IMR-90 (cell line): ENCODE measurements at regions not wholly inside any gene's neighbourhood (a gene's known extent, or its start where the extent isn't known, plus 50 kb on each side); places are given as distances from the start of the nearest gene placed in this dataset.

Source experiments
- ATAC-seq: fragments of 200-7000 bp; cut with Tn5 transposase; 2 replicates; pipeline ENCODE4 v1.9.1; 2020; ENCODE audit warnings: low read depth, mild to moderate bottlenecking, moderate library complexity
- BruUV-seq: library from RNA; stranded (reverse); fragments of 400-500 nt; replicated peaks from 2 replicates; lab custom pipeline; 2021; lab: Mats Ljungman, UMichigan
- CTCF ChIA-PET: fragments of 300-600 bp; formaldehyde crosslinking; extraction: SDS; loops from one replicate; lab custom pipeline; 2021; ENCODE audit warnings: antibody characterized with exemption; lab: Yijun Ruan, JAX
- POLR2A ChIA-PET: fragments of 300-600 bp; sonication (Branson Sonifier 250); formaldehyde crosslinking; loops from one replicate; lab custom pipeline; 2022; ENCODE audit warnings: antibody characterized with exemption; ENCODE audit not compliant: unreplicated experiment; lab: Charles Lee
- DNase-seq: peaks from one replicate; pipeline ENCODE4 v3.0.0; 2013
- H2AFZ ChIP-seq: replicated peaks from 2 replicates; pipeline ENCODE3; 2013; ENCODE audit warnings: low read length, mild to moderate bottlenecking; ENCODE audit not compliant: poor library complexity
- H2AK5ac ChIP-seq: 2 replicates; pipeline ENCODE4 v1.6.1; 2013; ENCODE audit warnings: low read depth, low read length, inconsistent platforms
- H2AK9ac ChIP-seq: replicated peaks from 2 replicates; pipeline ENCODE3; 2013; ENCODE audit warnings: mild to moderate bottlenecking, low read depth, low read length, moderate library complexity; ENCODE audit not compliant: poor library complexity
- H2BK120ac ChIP-seq: 2 replicates; pipeline ENCODE4 v1.6.1; 2013; ENCODE audit warnings: low read depth, low read length, inconsistent platforms
- H2BK15ac ChIP-seq: 3 replicates; pipeline ENCODE4 v1.6.1; 2013; ENCODE audit warnings: low read depth, low read length, inconsistent platforms
- H2BK20ac ChIP-seq: 2 replicates; pipeline ENCODE4 v1.6.1; 2013; ENCODE audit warnings: low read depth, mild to moderate bottlenecking, inconsistent platforms, low read length, moderate library complexity
- H2BK5ac ChIP-seq: 2 replicates; pipeline ENCODE4 v1.6.1; 2013; ENCODE audit warnings: mild to moderate bottlenecking, low read depth, low read length, inconsistent platforms; ENCODE audit not compliant: poor library complexity, severe bottlenecking
- H3K14ac ChIP-seq: replicated peaks from 2 replicates; pipeline ENCODE4 v1.6.1; 2013; ENCODE audit warnings: low read depth, low read length, inconsistent platforms
- H3K18ac ChIP-seq: 2 replicates; pipeline ENCODE4 v1.6.1; 2013; ENCODE audit warnings: low read depth, low read length, control low read depth
- H3K23ac ChIP-seq: 2 replicates; pipeline ENCODE4 v1.6.1; 2013; ENCODE audit warnings: low read depth, low read length, inconsistent platforms
- H3K27ac ChIP-seq: 2 replicates; pipeline ENCODE4 v1.5.1; 2013; ENCODE audit warnings: mild to moderate bottlenecking, control low read depth, low read length; ENCODE audit not compliant: insufficient read depth
- H3K27me3 ChIP-seq: 2 replicates; pipeline ENCODE4 v1.6.1; 2013; ENCODE audit warnings: low read length; ENCODE audit not compliant: control insufficient read depth, insufficient read depth
- H3K36me3 ChIP-seq: 2 replicates; pipeline ENCODE4 v1.6.1; 2013; ENCODE audit warnings: low read length, mixed read lengths; ENCODE audit not compliant: control insufficient read depth, insufficient read depth
- H3K4ac ChIP-seq: 2 replicates; pipeline ENCODE4 v1.6.1; 2013; ENCODE audit warnings: low read depth, low read length, inconsistent platforms
- H3K4me1 ChIP-seq: 2 replicates; pipeline ENCODE4 v1.6.1; 2013; ENCODE audit warnings: low read length, mixed read lengths; ENCODE audit not compliant: control insufficient read depth, insufficient read depth
- H3K4me2 ChIP-seq: 2 replicates; pipeline ENCODE4 v1.6.1; 2013; ENCODE audit warnings: low read depth, mild to moderate bottlenecking, control low read depth, low read length, moderate library complexity
- H3K4me3 ChIP-seq: 2 replicates; pipeline ENCODE4 v1.5.1; 2013; ENCODE audit warnings: low read depth, mild to moderate bottlenecking, control low read depth, low read length, moderate library complexity; ENCODE audit not compliant: insufficient read depth
- H3K56ac ChIP-seq: 2 replicates; pipeline ENCODE4 v1.6.1; 2013; ENCODE audit warnings: low read length, inconsistent platforms; ENCODE audit not compliant: insufficient read depth; ENCODE audit errors: extremely low read depth
- H3K79me1 ChIP-seq, 2 experiments: 2 replicates each; pipeline ENCODE4 v1.6.1; 2013; ENCODE audit warnings: low read length in 2 of 2, inconsistent platforms in 1 of 2, low read depth in 1 of 2
- H3K9ac ChIP-seq: 2 replicates; pipeline ENCODE4 v1.6.1; 2013; ENCODE audit warnings: low read depth, low read length, control low read depth
- H3K9me1 ChIP-seq: 2 replicates; pipeline ENCODE4 v1.6.1; 2013; ENCODE audit warnings: low read length, inconsistent platforms; ENCODE audit not compliant: insufficient read depth
- H3K9me3 ChIP-seq: 2 replicates; pipeline ENCODE4 v1.6.1; 2013; ENCODE audit warnings: low read length; ENCODE audit not compliant: control insufficient read depth, insufficient read depth
- H4K20me1 ChIP-seq: 2 replicates; pipeline ENCODE4 v1.6.1; 2013; ENCODE audit warnings: low read length, inconsistent platforms; ENCODE audit not compliant: insufficient read depth
- H4K5ac ChIP-seq: 2 replicates; pipeline ENCODE4 v1.6.1; 2013; ENCODE audit warnings: mild to moderate bottlenecking, low read depth, low read length, control low read depth
- H4K8ac ChIP-seq, 2 experiments: 2 replicates each; pipeline ENCODE4 v1.6.1; 2013; ENCODE audit warnings: low read depth in 2 of 2, low read length in 2 of 2, control low read depth in 1 of 2, inconsistent platforms in 1 of 2
- H4K91ac ChIP-seq: 2 replicates; pipeline ENCODE4 v1.6.1; 2013; ENCODE audit warnings: low read depth, low read length, inconsistent platforms; ENCODE audit not compliant: insufficient read depth
- BHLHE40 ChIP-seq: fragments of 150-350 bp; IDR thresholded peaks from 2 replicates; pipeline ENCODE4 v1.6.1; 2016; ENCODE audit warnings: mild to moderate bottlenecking, low read depth, low read length
- CHD1 ChIP-seq: IDR thresholded peaks from 2 replicates; pipeline ENCODE4 v1.6.1; 2012; ENCODE audit warnings: low read depth, low read length, improper control_type of control experiment
- MAZ ChIP-seq: IDR thresholded peaks from 2 replicates; pipeline ENCODE4 v1.6.1; 2012; ENCODE audit warnings: low read depth, mild to moderate bottlenecking, low read length, improper control_type of control experiment, moderate library complexity, borderline replicate concordance
- MXI1 ChIP-seq: IDR thresholded peaks from 2 replicates; pipeline ENCODE4 v1.6.1; 2012; ENCODE audit warnings: low read depth, mild to moderate bottlenecking, low read length, moderate library complexity, borderline replicate concordance
- NFE2L2 ChIP-seq: fragments of 150-350 bp; IDR thresholded peaks from 2 replicates; pipeline ENCODE4 v1.6.1; 2016; ENCODE audit warnings: low read depth, mild to moderate bottlenecking, low read length
- POLR2A ChIP-seq: IDR thresholded peaks from 2 replicates; pipeline ENCODE4 v1.6.1; 2012; ENCODE audit warnings: mild to moderate bottlenecking, low read depth, low read length
- RAD21 ChIP-seq: IDR thresholded peaks from 2 replicates; pipeline ENCODE4 v1.6.1; 2012; ENCODE audit warnings: low read length, improper control_type of control experiment
- SMC3 ChIP-seq: fragments of 150-350 bp; IDR thresholded peaks from 2 replicates; pipeline ENCODE4 v1.6.1; 2016; ENCODE audit warnings: low read depth, mild to moderate bottlenecking, antibody characterized with exemption, low read length, moderate library complexity
- WGBS, 2 experiments: methylation state at CpG; one replicate each; pipeline versions ENCODE4 v1.1.5 to v1.1.7; 2013; ENCODE audit warnings: missing lambda C conversion rate in 2 of 2; ENCODE audit not compliant: insufficient read length in 1 of 2; ENCODE audit errors: extremely low coverage in 2 of 2; 5-methylcytosine and 5-hydroxymethylcytosine counted together
- dilution Hi-C: fragments of 300-500 bp; cut with HindIII; formaldehyde crosslinking; loops from one replicate; pipeline ENCODE4 v1.14.3; 2018; ENCODE audit warnings: low sequenced_read_pairs; ENCODE audit not compliant: unreplicated experiment
- in situ Hi-C: fragments of 300-500 bp; cut with MboI; formaldehyde crosslinking; loops from 3 replicates; pipeline ENCODE4 v1.14.3; 2019; ENCODE audit warnings: low sequenced_read_pairs, inconsistent platforms, mixed read lengths
- intact Hi-C: fragments of 100-400 bp; cut with micrococcal nuclease; formaldehyde crosslinking; loops from 2 replicates; pipeline ENCODE4 v1.10.0; 2022
- TF ChIP-seq, protein P1 (sequence below): fragments of 150-350 bp; IDR thresholded peaks from 2 replicates; pipeline ENCODE4 v1.6.1; 2016; ENCODE audit warnings: low read depth, mild to moderate bottlenecking, low read length, moderate library complexity, borderline replicate concordance
- TF ChIP-seq, protein P2 (sequence below): fragments of 150-350 bp; IDR thresholded peaks from 2 replicates; pipeline ENCODE4 v1.6.1; 2017; ENCODE audit warnings: mild to moderate bottlenecking, antibody characterized with exemption, low read length, low read depth

DNA sequence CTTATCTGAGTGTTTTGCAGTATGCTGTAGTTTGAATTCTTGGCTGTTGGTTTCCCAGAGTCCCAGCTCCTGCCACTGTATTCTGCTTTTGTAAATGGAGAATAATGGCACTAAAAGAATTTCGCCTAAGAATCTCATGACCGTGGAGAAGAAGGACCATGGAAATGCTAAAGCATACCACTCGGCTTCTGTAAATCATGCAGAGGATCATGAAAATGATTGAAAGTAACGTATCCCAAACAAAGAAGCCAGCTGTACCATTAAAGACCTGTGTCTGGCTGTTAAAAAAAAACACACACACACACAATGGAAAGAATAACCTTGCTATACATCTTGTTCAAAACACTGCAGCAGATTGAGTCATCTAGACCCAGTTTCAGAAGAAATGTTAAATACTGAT lies 287.9 kb downstream of the ZNF326 start:
- intact Hi-C loops, result no loop called here
- in situ Hi-C loops, result no loop called here
- no peak overlapping the region for H2BK120ac ChIP-seq
- DNase-seq (no peak), ATAC-seq (no peak)
- H3K9me1 ChIP-seq, result no peaks in the 10 kb centered on the region
- H2AK5ac ChIP-seq, result no peak overlapping the region
- no peak overlapping the region for H4K8ac ChIP-seq
- no peak overlapping the region for H3K23ac ChIP-seq
- no peak overlapping the region for H3K9ac ChIP-seq
- H4K20me1 ChIP-seq, result no peaks in the 10 kb centered on the region
- BruUV-seq, result no TSS peak
- H2BK15ac ChIP-seq, result no peak overlapping the region
- H3K4me3 ChIP-seq, result no peak overlapping the region
- no peak overlapping the region for H3K4me2 ChIP-seq
- H3K9me3 ChIP-seq, result no peaks in the 10 kb centered on the region
- no peak overlapping the region for H2AK9ac ChIP-seq
- H3K14ac ChIP-seq, result no peak overlapping the region
- H3K4ac ChIP-seq, result no peak overlapping the region
- H4K5ac ChIP-seq, result no peak overlapping the region
- dilution Hi-C loops, result no loop called here
- H2AFZ ChIP-seq, result no peak overlapping the region
- TF ChIP-seq, protein P1, sequence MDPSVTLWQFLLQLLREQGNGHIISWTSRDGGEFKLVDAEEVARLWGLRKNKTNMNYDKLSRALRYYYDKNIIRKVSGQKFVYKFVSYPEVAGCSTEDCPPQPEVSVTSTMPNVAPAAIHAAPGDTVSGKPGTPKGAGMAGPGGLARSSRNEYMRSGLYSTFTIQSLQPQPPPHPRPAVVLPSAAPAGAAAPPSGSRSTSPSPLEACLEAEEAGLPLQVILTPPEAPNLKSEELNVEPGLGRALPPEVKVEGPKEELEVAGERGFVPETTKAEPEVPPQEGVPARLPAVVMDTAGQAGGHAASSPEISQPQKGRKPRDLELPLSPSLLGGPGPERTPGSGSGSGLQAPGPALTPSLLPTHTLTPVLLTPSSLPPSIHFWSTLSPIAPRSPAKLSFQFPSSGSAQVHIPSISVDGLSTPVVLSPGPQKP, result no peak
- TF ChIP-seq BHLHE40 (no peak), RAD21 (no peak), MXI1 (no peak), POLR2A (no peak), NFE2L2 (no peak), MAZ (no peak), SMC3 (no peak), CHD1 (no peak)
- TF ChIP-seq, protein P2, sequence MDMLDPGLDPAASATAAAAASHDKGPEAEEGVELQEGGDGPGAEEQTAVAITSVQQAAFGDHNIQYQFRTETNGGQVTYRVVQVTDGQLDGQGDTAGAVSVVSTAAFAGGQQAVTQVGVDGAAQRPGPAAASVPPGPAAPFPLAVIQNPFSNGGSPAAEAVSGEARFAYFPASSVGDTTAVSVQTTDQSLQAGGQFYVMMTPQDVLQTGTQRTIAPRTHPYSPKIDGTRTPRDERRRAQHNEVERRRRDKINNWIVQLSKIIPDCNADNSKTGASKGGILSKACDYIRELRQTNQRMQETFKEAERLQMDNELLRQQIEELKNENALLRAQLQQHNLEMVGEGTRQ, result no peak
- no peak overlapping the region for H2BK5ac ChIP-seq
- H2BK20ac ChIP-seq, result no peak overlapping the region
- H3K27me3 ChIP-seq, result no peaks in the 10 kb centered on the region
- H3K27ac ChIP-seq, result no peak overlapping the region
- CTCF ChIA-PET, result no interaction called here
- no peak overlapping the region for H4K91ac ChIP-seq
- H3K4me1 ChIP-seq, result no peaks in the 10 kb centered on the region
- H3K56ac ChIP-seq, result no peak overlapping the region
- no peak overlapping the region for H3K18ac ChIP-seq
- H3K36me3 ChIP-seq, result no peaks in the 10 kb centered on the region
- POLR2A ChIA-PET, result no interaction called here
- no CpG with 5 or more reads among the region's 4 CpGs for WGBS, 2 experiments
- H3K79me1 ChIP-seq, result no peaks in the 10 kb centered on the region
